HEK293T (cell line): ENCODE measurements at regions not wholly inside any gene's neighbourhood (a gene's known extent, or its start where the extent isn't known, plus 50 kb on each side); places are given as distances from the start of the nearest gene placed in this dataset.

Experiments used
- CTBP1 ChIP-seq: fragments of 450-650 bp; IDR thresholded peaks from 2 replicates; pipeline ENCODE4 v1.6.1; 2016; ENCODE audit warnings: borderline replicate concordance
- ELF4 ChIP-seq: fragments of 450-650 bp; IDR thresholded peaks from 2 replicates; pipeline ENCODE4 v1.6.1; 2017; ENCODE audit warnings: antibody characterized with exemption
- FOXM1 ChIP-seq: fragments of 450-650 bp; IDR thresholded peaks from 2 replicates; pipeline ENCODE4 v1.6.1; 2017; ENCODE audit warnings: mild to moderate bottlenecking, borderline replicate concordance
- LEF1 ChIP-seq: fragments of 450-650 bp; IDR thresholded peaks from 2 replicates; pipeline ENCODE4 v1.6.1; 2017; ENCODE audit warnings: mild to moderate bottlenecking, borderline replicate concordance
- SP1 ChIP-seq: fragments of 450-650 bp; IDR thresholded peaks from 2 replicates; pipeline ENCODE4 v1.6.1; 2017
- SUZ12 ChIP-seq: fragments of 450-650 bp; IDR thresholded peaks from 2 replicates; pipeline ENCODE4 v1.6.1; 2016; ENCODE audit warnings: mild to moderate bottlenecking

- TF ChIP-seq SUZ12 (no peak), SP1 (no peak), LEF1 (no peak), FOXM1 (no peak), ELF4 (no peak), CTBP1 (no peak)
Observed at GRCh38 chr22:48438096-48438495, 1389.6 kb downstream of the BRD1 start.
